GM12878 (cell line): ENCODE measurements at regions not wholly inside any gene's neighbourhood (a gene's known extent, or its start where the extent isn't known, plus 50 kb on each side); places are given as distances from the start of the nearest gene placed in this dataset.

Experiments used
- ATAC-seq: fragments of 200-7000 bp; cut with Tn5 transposase; 3 replicates; pipeline ENCODE4 v1.9.1; 2020; ENCODE audit warnings: mild to moderate bottlenecking, moderate library complexity
- BruUV-seq: library from RNA; stranded (reverse); fragments of 400-500 nt; replicated peaks from 2 replicates; lab custom pipeline; 2021; lab: Mats Ljungman, UMichigan
- CTCF ChIA-PET: fragments of 300-600 bp; sonication (Branson Sonifier 250); formaldehyde crosslinking; extraction: SDS; loops from one replicate; lab custom pipeline; 2021; ENCODE audit warnings: inconsistent platforms; lab: Yijun Ruan, JAX
- POLR2A ChIA-PET: fragments of 350-600 bp; formaldehyde crosslinking; extraction: SDS; loops from one replicate; lab custom pipeline; 2021; ENCODE audit warnings: inconsistent platforms; lab: Charles Lee
- RAD21 ChIA-PET: fragments of 300-600 bp; sonication (Branson Sonifier 250); formaldehyde crosslinking; loops from one replicate; lab custom pipeline; 2023; ENCODE audit warnings: antibody characterized with exemption; ENCODE audit not compliant: unreplicated experiment; lab: Charles Lee
- SMC1A ChIA-PET: fragments of 300-600 bp; sonication (Branson Sonifier 250); formaldehyde crosslinking; loops from one replicate; lab custom pipeline; 2023; ENCODE audit not compliant: unreplicated experiment, uncharacterized antibody; lab: Charles Lee
- DNase-seq: peaks from one replicate; pipeline ENCODE4 v3.0.0-alpha.2; 2011; ENCODE audit warnings: low read depth, low spot score
- FAIRE-seq: peaks from 3 replicates; lab custom pipeline; 2011; peaks lifted over from hg19 to GRCh38; lab: Jason Lieb, UNC
- H2AFZ ChIP-seq: 2 replicates; pipeline ENCODE4 v1.6.0; 2011; ENCODE audit warnings: low read depth, low read length, control low read depth; ENCODE audit not compliant: control insufficient read depth
- H3K27ac ChIP-seq: 2 replicates; pipeline ENCODE4 v1.5.1; 2011; ENCODE audit warnings: control low read depth; ENCODE audit not compliant: control insufficient read depth, insufficient read depth
- H3K27me3 ChIP-seq, 2 experiments: replicated peaks in 1 of 2; 2 replicates each; pipeline versions ENCODE4 v1.6.0 to v1.6.1; 2011; ENCODE audit warnings: low read length in 1 of 2; ENCODE audit not compliant: control insufficient read depth in 2 of 2, insufficient read depth in 2 of 2
- H3K36me3 ChIP-seq, 2 experiments: 2 replicates each; pipeline ENCODE4 v1.5.1; 2011; ENCODE audit warnings: low read length in 1 of 2; ENCODE audit not compliant: control insufficient read depth in 2 of 2, insufficient read depth in 2 of 2
- H3K4me1 ChIP-seq: 2 replicates; pipeline ENCODE4 v1.6.1; 2011; ENCODE audit warnings: mild to moderate bottlenecking, low read length, moderate library complexity, mixed read lengths; ENCODE audit not compliant: control insufficient read depth, insufficient read depth
- H3K4me2 ChIP-seq: 2 replicates; pipeline ENCODE4 v1.6.0; 2011; ENCODE audit warnings: control low read depth; ENCODE audit not compliant: control insufficient read depth, insufficient read depth
- H3K4me3 ChIP-seq: fragments of 200-600 bp; sonication (generic); 2 replicates; pipeline ENCODE4 v1.5.1; 2016
- H3K79me2 ChIP-seq: 2 replicates; pipeline ENCODE4 v1.6.0; 2011; ENCODE audit warnings: low read length; ENCODE audit not compliant: control insufficient read depth, insufficient read depth
- H3K9ac ChIP-seq: 2 replicates; pipeline ENCODE4 v1.8.0; 2011; ENCODE audit warnings: low read length, control low read depth, mixed read lengths; ENCODE audit not compliant: control insufficient read depth, insufficient read depth
- H3K9me3 ChIP-seq: replicated peaks from 3 replicates; pipeline ENCODE4 v1.5.1; 2011; ENCODE audit warnings: mild to moderate bottlenecking, low read length; ENCODE audit not compliant: control insufficient read depth, insufficient read depth
- H4K20me1 ChIP-seq: 2 replicates; pipeline ENCODE4 v1.6.0; 2011; ENCODE audit not compliant: control insufficient read depth, insufficient read depth
- CBX5 ChIP-seq: sonication (generic); IDR thresholded peaks from 2 replicates; pipeline ENCODE4 v1.6.1; 2016; ENCODE audit warnings: low read depth, moderate library complexity, mild to moderate bottlenecking, inconsistent platforms
- CHD2 ChIP-seq: IDR thresholded peaks from 2 replicates; pipeline ENCODE4 v1.6.1; 2011; ENCODE audit warnings: low read depth, low read length, improper control_type of control experiment, borderline replicate concordance
- E2F8 ChIP-seq: fragments of 450-650 bp; IDR thresholded peaks from 2 replicates; pipeline ENCODE4 v1.6.1; 2018; ENCODE audit warnings: mild to moderate bottlenecking, low read depth, moderate library complexity; ENCODE audit not compliant: partially characterized antibody
- EGR1 ChIP-seq, 2 experiments: IDR thresholded peaks; 1 replicate in 1 of 2; 2 replicates in 1 of 2; pipeline ENCODE4 v1.6.1; 2011 to 2012; ENCODE audit warnings: low read depth in 2 of 2, low read length in 2 of 2, borderline replicate concordance in 1 of 2, mild to moderate bottlenecking in 1 of 2, moderate library complexity in 1 of 2
- FOXK2 ChIP-seq: fragments of 450-650 bp; IDR thresholded peaks from 2 replicates; pipeline ENCODE4 v1.6.1; 2017; ENCODE audit warnings: mild to moderate bottlenecking, moderate library complexity
- MLLT1 ChIP-seq: fragments of 450-650 bp; IDR thresholded peaks from 2 replicates; pipeline ENCODE4 v1.6.1; 2016; ENCODE audit warnings: mild to moderate bottlenecking
- NR2C2 ChIP-seq: IDR thresholded peaks from 2 replicates; pipeline ENCODE4 v1.6.1; 2011; ENCODE audit warnings: borderline replicate concordance, low read depth; ENCODE audit not compliant: control insufficient read depth, insufficient read length
- WGBS: methylation state at CpG from one replicate; pipeline ENCODE4 v1.1.6; 2016; ENCODE audit warnings: low lambda C conversion rate; ENCODE audit not compliant: insufficient replicate concordance, insufficient coverage; ENCODE audit errors: missing lambda C conversion rate; 5-methylcytosine and 5-hydroxymethylcytosine counted together
- in situ Hi-C: fragments of 300-500 bp; cut with MboI; formaldehyde crosslinking; loops from 9 replicates; pipeline ENCODE4 v1.14.3; 2018; ENCODE audit warnings: mixed read lengths
- intact Hi-C: fragments of 100-400 bp; cut with micrococcal nuclease; formaldehyde crosslinking; loops from one replicate; pipeline ENCODE4 v1.14.2; 2022; ENCODE audit not compliant: unreplicated experiment

- TF ChIP-seq E2F8, result no peak
- no peak for TF ChIP-seq FOXK2
- no peak for TF ChIP-seq MLLT1
- TF ChIP-seq CBX5, result no peak
- TF ChIP-seq NR2C2, result no peak
- no peak for TF ChIP-seq CHD2
Measured at GRCh38 chr12:91882910-91883309, 262.7 kb downstream of the BTG1 start (continued).

- Histone ChIP-seq H2AFZ (no peak overlapping the region), H3K4me3 (no peak overlapping the region), H3K9me3 (no peaks in the 10 kb centered on the region), H3K27me3 (no peaks in the 10 kb centered on the region), H3K4me1 (no peaks in the 10 kb centered on the region), H3K79me2 (no peaks in the 10 kb centered on the region), H3K27ac (no peak overlapping the region), H3K36me3 (no peaks in the 10 kb centered on the region), H3K4me2 (no peak overlapping the region), H3K9ac (no peak overlapping the region), H4K20me1 (no peaks in the 10 kb centered on the region)
- DNase-seq (no peak), ATAC-seq (no peak), FAIRE-seq (no peak)
- ChIA-PET SMC1A (interaction anchor here (0.6 to 1.0 kb wide), 2 partner anchors 139 to 286 kb away, joined by 3 to 4 read pairs; no protein-coding TSS in a partner anchor), POLR2A (no interaction called here), CTCF (no interaction called here), RAD21 (no interaction called here)
- in situ Hi-C loops, result no loop called here
- 10% methylated on average over 1 of the region's 1 CpG for WGBS
- intact Hi-C loops, result no loop called here
- TF ChIP-seq EGR1 (IDR thresholded peaks at IDR 0.05; ENCODE audit: borderline replicate concordance in 1 of 2, low read depth in 2 of 2, low read length in 2 of 2), result no peak
- BruUV-seq, result no TSS peak
Measured at GRCh38 chr12:91880528-91880927, 265.1 kb downstream of the BTG1 start.
